ENCODE measurements at regions not wholly inside any gene's neighbourhood (a gene's known extent, or its start where the extent isn't known, plus 50 kb on each side); places are given as distances from the start of the nearest gene placed in this dataset.

- H3K4me3 ChIP-seq: no peak overlapping the region
- no peak for DNase-seq (ENCODE audit: low spot score)
- no peak overlapping the region for H3K27ac ChIP-seq
- TF ChIP-seq CTCF (IDR thresholded peaks at IDR 0.05): no peak
Measured at GRCh38 chr4:100063355-100063754, 113.3 kb upstream of the H2AZ1 start.

- Histone ChIP-seq H3K4me3 (no peak overlapping the region), H3K27ac (no peak overlapping the region)
- no peak for DNase-seq (ENCODE audit: low spot score)
- no peak for TF ChIP-seq CTCF (IDR thresholded peaks at IDR 0.05)
Measured at GRCh38 chr4:100062921-100063320, 112.8 kb upstream of the H2AZ1 start.

GRCh38 chr4:100061835-100062234 is 111.8 kb upstream of the H2AZ1 start:
- Histone ChIP-seq H3K4me3 (no peak overlapping the region), H3K27ac (no peak overlapping the region)
- no peak for DNase-seq (ENCODE audit: low spot score)
- TF ChIP-seq CTCF (IDR thresholded peaks at IDR 0.05): no peak

GRCh38 chr4:100060765-100061416 is 110.8 kb upstream of the H2AZ1 start:
- H3K4me3 ChIP-seq: no peak overlapping the region
- DNase-seq (ENCODE audit: low spot score): no peak
- TF ChIP-seq CTCF (IDR thresholded peaks at IDR 0.05): no peak
- no peak overlapping the region for H3K27ac ChIP-seq

GRCh38 chr4:100059467-100059866 is 109.4 kb upstream of the H2AZ1 start:
- DNase-seq (ENCODE audit: low spot score): no peak
- H3K27ac ChIP-seq: no peak overlapping the region
- TF ChIP-seq CTCF (IDR thresholded peaks at IDR 0.05): no peak
- H3K4me3 ChIP-seq: no peak overlapping the region

- Histone ChIP-seq H3K4me3 (no peak overlapping the region), H3K27ac (no peak overlapping the region)
- no peak for DNase-seq (ENCODE audit: low spot score)
- TF ChIP-seq CTCF (IDR thresholded peaks at IDR 0.05): no peak
Measured at GRCh38 chr4:100056701-100057100, 106.6 kb upstream of the H2AZ1 start.

- Histone ChIP-seq H3K27ac (no peak overlapping the region), H3K4me3 (no peak overlapping the region)
- no peak for TF ChIP-seq CTCF (IDR thresholded peaks at IDR 0.05)
- DNase-seq (ENCODE audit: low spot score): no peak
Measured at GRCh38 chr4:100054071-100054470, 104.0 kb upstream of the H2AZ1 start.
